Esophagus muscularis mucosa (tissue), 4 donors: ENCODE measurements at regions not wholly inside any gene's neighbourhood (a gene's known extent, or its start where the extent isn't known, plus 50 kb on each side); places are given as distances from the start of the nearest gene placed in this dataset.

Experiments used
- DNase-seq: peaks from one replicate; pipeline ENCODE4 v3.0.0-alpha.2; 2017; ENCODE audit errors: extremely low spot score
- H3K27ac ChIP-seq, 4 donors: fragments of 200-600 bp; sonication (generic); replicated peaks in 1 of 4; 1 replicate in 3 of 4; 2 replicates in 1 of 4; pipeline ENCODE4 v1.5.1; 2016 to 2019; ENCODE audit warnings: mild to moderate bottlenecking in 1 of 4
- H3K27me3 ChIP-seq, 4 donors: fragments of 200-600 bp; sonication (generic); one replicate each; pipeline versions ENCODE4 v1.5.1 to v1.6.0; 2016 to 2019
- H3K36me3 ChIP-seq, 4 donors: fragments of 200-600 bp; sonication (generic); one replicate each; pipeline ENCODE4 v1.5.1; 2016 to 2019
- H3K4me1 ChIP-seq, 4 donors: fragments of 200-600 bp; sonication (generic); one replicate each; pipeline ENCODE4 v1.5.1; 2016 to 2019
- H3K4me3 ChIP-seq, 4 donors: fragments of 200-600 bp; sonication (generic); 1 replicate in 2 of 4; 2 replicates in 2 of 4; pipeline ENCODE4 v1.5.1; 2016 to 2019; ENCODE audit warnings: mild to moderate bottlenecking in 4 of 4, moderate library complexity in 1 of 4
- H3K9me3 ChIP-seq, 4 donors: fragments of 200-600 bp; sonication (generic); 1 replicate in 3 of 4; 2 replicates in 1 of 4; pipeline ENCODE4 v1.5.1; 2016 to 2019
- CTCF ChIP-seq, 3 experiments: fragments of 200-600 bp in 2 of 3; fragments of 450-650 bp in 1 of 3; sonication (generic) in 2 of 3; IDR thresholded peaks; one replicate each; pipeline ENCODE4 v1.5.1; 2017 to 2019; ENCODE audit warnings: antibody characterized with exemption in 3 of 3, mild to moderate bottlenecking in 2 of 3, moderate library complexity in 1 of 3
- EP300 ChIP-seq: sonication (generic); formaldehyde crosslinking; IDR thresholded peaks from one replicate; pipeline ENCODE4 v1.6.1; 2017; ENCODE audit warnings: antibody characterized with exemption
- POLR2A ChIP-seq: fragments of 450-650 bp; IDR thresholded peaks from one replicate; pipeline ENCODE4 v1.6.1; 2017; ENCODE audit warnings: antibody characterized with exemption, moderate library complexity, mild to moderate bottlenecking, low read depth
- POLR2AphosphoS5 ChIP-seq, 2 donors: sonication (generic); formaldehyde crosslinking; IDR thresholded peaks; one replicate each; pipeline ENCODE4 v1.6.1; 2017; ENCODE audit warnings: antibody characterized with exemption in 2 of 2
- WGBS: methylation state at CpG from one replicate; pipeline ENCODE4 v1.1.5; 2018; 5-methylcytosine and 5-hydroxymethylcytosine counted together
- intact Hi-C: fragments of 100-400 bp; cut with DNase I; formaldehyde crosslinking; loops from one replicate; pipeline ENCODE4 v1.15.1; 2023

- Histone ChIP-seq H3K27me3 (peaks cover 0 to 24% (median 0%) of the 10 kb centered on the region in 4 donors), H3K4me1 (no peaks in the 10 kb centered on the region), H3K9me3 (no peaks in the 10 kb centered on the region), H3K27ac (no peak overlapping the region), H3K4me3 (no peak overlapping the region), H3K36me3 (no peaks in the 10 kb centered on the region)
- 45% methylated on average over 2 of the region's 2 CpGs for WGBS
- no peak for DNase-seq
- intact Hi-C loops = no loop called here
- no peak for TF ChIP-seq POLR2AphosphoS5 (IDR thresholded peaks at IDR 0.05)
- no peak for TF ChIP-seq CTCF (IDR thresholded peaks at IDR 0.05)
- TF ChIP-seq EP300 = no peak
- TF ChIP-seq POLR2A = no peak
Observed at GRCh38 chr5:174522480-174523260, 201.7 kb upstream of the MSX2 start.

- intact Hi-C loops = no loop called here
- no peaks in the 10 kb centered on the region for H3K36me3 ChIP-seq
- WGBS = 76% methylated on average over 6 of the region's 6 CpGs
- TF ChIP-seq EP300 (no peak), POLR2A (no peak), POLR2AphosphoS5 (IDR thresholded peaks at IDR 0.05) (no peak), CTCF (IDR thresholded peaks at IDR 0.05) (no peak)
- no peaks in the 10 kb centered on the region for H3K4me1 ChIP-seq
- no peak for DNase-seq
- H3K4me3 ChIP-seq = no peak overlapping the region
- no peak overlapping the region for H3K27ac ChIP-seq
- H3K9me3 ChIP-seq = no peaks in the 10 kb centered on the region
- peaks cover 0 to 19% (median 0%) of the 10 kb centered on the region in 4 donors for H3K27me3 ChIP-seq
Observed at GRCh38 chr5:174523311-174524071, 200.9 kb upstream of the MSX2 start.

- WGBS = 76% methylated on average over 4 of the region's 4 CpGs
- no peak for TF ChIP-seq POLR2A
- TF ChIP-seq POLR2AphosphoS5 (IDR thresholded peaks at IDR 0.05) = no peak
- TF ChIP-seq EP300 = no peak
- TF ChIP-seq CTCF (IDR thresholded peaks at IDR 0.05) = no peak
- no peak for DNase-seq
- H3K36me3 ChIP-seq = no peaks in the 10 kb centered on the region
- no peaks in the 10 kb centered on the region for H3K4me1 ChIP-seq
- H3K4me3 ChIP-seq = no peak overlapping the region
- no peaks in the 10 kb centered on the region for H3K9me3 ChIP-seq
- peaks cover 0 to 11% (median 0%) of the 10 kb centered on the region in 4 donors for H3K27me3 ChIP-seq
- intact Hi-C loops = no loop called here
- H3K27ac ChIP-seq = no peak overlapping the region
Observed at GRCh38 chr5:174524351-174524750, 200.0 kb upstream of the MSX2 start.

- Histone ChIP-seq H3K4me1 (no peaks in the 10 kb centered on the region), H3K9me3 (no peaks in the 10 kb centered on the region), H3K27me3 (no peaks in the 10 kb centered on the region), H3K27ac (no peak overlapping the region), H3K36me3 (no peaks in the 10 kb centered on the region), H3K4me3 (no peak overlapping the region)
- TF ChIP-seq CTCF (IDR thresholded peaks at IDR 0.05) = no peak
- no peak for TF ChIP-seq POLR2AphosphoS5 (IDR thresholded peaks at IDR 0.05)
- TF ChIP-seq POLR2A = no peak
- TF ChIP-seq EP300 = no peak
- WGBS = 87% methylated on average over 4 of the region's 4 CpGs
- DNase-seq = no peak
- intact Hi-C loops = no loop called here
Observed at GRCh38 chr5:174526177-174526576, 198.2 kb upstream of the MSX2 start.
